OCI-LY7 (cell line): ENCODE measurements at regions not wholly inside any gene's neighbourhood (a gene's known extent, or its start where the extent isn't known, plus 50 kb on each side); places are given as distances from the start of the nearest gene placed in this dataset.

Experiments
- BruUV-seq: library from RNA; stranded (reverse); fragments of 400-500 nt; replicated peaks from 2 replicates; lab custom pipeline; 2021; lab: Mats Ljungman, UMichigan
- CTCF ChIA-PET: fragments of 300-600 bp; sonication (Branson Sonifier 250); formaldehyde crosslinking; loops from one replicate; lab custom pipeline; 2022; ENCODE audit warnings: antibody characterized with exemption; ENCODE audit not compliant: unreplicated experiment; lab: Charles Lee
- POLR2A ChIA-PET: fragments of 300-600 bp; sonication (Branson Sonifier 250); formaldehyde crosslinking; loops from one replicate; lab custom pipeline; 2022; ENCODE audit warnings: antibody characterized with exemption; lab: Charles Lee
- DNase-seq: peaks from one replicate; pipeline ENCODE4 v3.0.0-alpha.2; 2015; ENCODE audit warnings: low spot score
- H2AFZ ChIP-seq: fragments of 200-600 bp; sonication (generic), shearing (Covaris generic); 2 replicates; pipeline ENCODE4 v1.6.1; 2014; ENCODE audit warnings: mild to moderate bottlenecking, antibody characterized with exemption, low read length, moderate library complexity
- H3K27ac ChIP-seq: fragments of 200-600 bp; sonication (generic); 2 replicates; pipeline ENCODE4 v1.5.1; 2014; ENCODE audit warnings: mixed run types, low read depth, mild to moderate bottlenecking, moderate library complexity, low read length, inconsistent platforms; ENCODE audit not compliant: poor library complexity, severe bottlenecking
- H3K36me3 ChIP-seq: fragments of 200-600 bp; sonication (generic); 2 replicates; pipeline ENCODE4 v1.6.1; 2014; ENCODE audit warnings: mild to moderate bottlenecking, antibody characterized with exemption, low read length, moderate library complexity, mixed read lengths; ENCODE audit not compliant: insufficient read depth
- H3K4me1 ChIP-seq: fragments of 200-600 bp; sonication (generic); 2 replicates; pipeline ENCODE4 v1.5.1; 2014; ENCODE audit warnings: mild to moderate bottlenecking, low read length; ENCODE audit not compliant: insufficient read depth, poor library complexity, severe bottlenecking
- H3K4me2 ChIP-seq: fragments of 200-600 bp; sonication (generic); 2 replicates; pipeline ENCODE4 v1.6.1; 2014; ENCODE audit warnings: mild to moderate bottlenecking, low read length
- H3K4me3 ChIP-seq: fragments of 200-600 bp; sonication (generic); 2 replicates; pipeline ENCODE4 v1.5.1; 2014; ENCODE audit warnings: mild to moderate bottlenecking, low read depth, low read length; ENCODE audit not compliant: poor library complexity, severe bottlenecking
- H3K79me2 ChIP-seq: fragments of 200-600 bp; sonication (generic); 2 replicates; pipeline ENCODE4 v1.6.1; 2016; ENCODE audit warnings: low read depth, mild to moderate bottlenecking, low read length, moderate library complexity, mixed read lengths; ENCODE audit not compliant: insufficient read depth
- H3K9me2 ChIP-seq: fragments of 200-600 bp; sonication (generic); 2 replicates; pipeline ENCODE4 v1.6.1; 2016; ENCODE audit warnings: mild to moderate bottlenecking, low read length, mixed read lengths; ENCODE audit not compliant: insufficient read depth
- H3K9me3 ChIP-seq: fragments of 200-600 bp; sonication (generic); 2 replicates; pipeline ENCODE4 v1.6.1; 2014; ENCODE audit warnings: mild to moderate bottlenecking, mixed run types, low read length, mixed read lengths
- H4K20me1 ChIP-seq: fragments of 200-600 bp; sonication (generic); 2 replicates; pipeline ENCODE4 v1.6.1; 2014; ENCODE audit warnings: mild to moderate bottlenecking, antibody characterized with exemption, low read length, moderate library complexity, mixed read lengths; ENCODE audit not compliant: insufficient read depth
- CTCF ChIP-seq: fragments of 200-600 bp; sonication (generic); conservative IDR thresholded peaks from 2 replicates; pipeline ENCODE4 v1.5.1; 2014; ENCODE audit warnings: mild to moderate bottlenecking, antibody characterized with exemption, low read length, moderate library complexity, mixed read lengths
- EZH2phosphoT487 ChIP-seq: fragments of 200-600 bp; sonication (generic); IDR thresholded peaks from 2 replicates; pipeline ENCODE4 v1.6.1; 2018; ENCODE audit warnings: low read depth, borderline replicate concordance, mild to moderate bottlenecking, mixed run types, antibody characterized with exemption, low read length, moderate library complexity, mixed read lengths
- intact Hi-C: fragments of 100-400 bp; cut with micrococcal nuclease; formaldehyde crosslinking; loops from one replicate; pipeline ENCODE4 v1.10.0; 2022; ENCODE audit not compliant: unreplicated experiment

- BruUV-seq: no TSS peak
- intact Hi-C loops: no loop called here
- Histone ChIP-seq H3K4me3 (no peak overlapping the region), H3K4me2 (no peak overlapping the region), H3K9me2 (no peaks in the 10 kb centered on the region), H3K9me3 (no peaks in the 10 kb centered on the region), H3K36me3 (no peaks in the 10 kb centered on the region), H4K20me1 (no peaks in the 10 kb centered on the region), H3K4me1 (no peaks in the 10 kb centered on the region), H3K79me2 (no peaks in the 10 kb centered on the region), H3K27ac (no peak overlapping the region), H2AFZ (no peak overlapping the region)
- ChIA-PET POLR2A (no interaction called here), CTCF (no interaction called here)
- TF ChIP-seq CTCF (no peak), EZH2phosphoT487 (no peak)
- no peak for DNase-seq
These were observed 100.7 kb downstream of the SNRPN start for GRCh38 chr15:25055356-25056068.

- H3K4me3 ChIP-seq: no peak overlapping the region
- H3K27ac ChIP-seq: no peak overlapping the region
- no peaks in the 10 kb centered on the region for H3K36me3 ChIP-seq
- no peaks in the 10 kb centered on the region for H3K9me2 ChIP-seq
- DNase-seq: no peak
- peak; percentile 53 for TF ChIP-seq CTCF
- no peak for TF ChIP-seq EZH2phosphoT487
- no TSS peak for BruUV-seq
- H2AFZ ChIP-seq: no peak overlapping the region
- no peaks in the 10 kb centered on the region for H3K79me2 ChIP-seq
- ChIA-PET POLR2A (no interaction called here), CTCF (no interaction called here)
- H3K4me1 ChIP-seq: no peaks in the 10 kb centered on the region
- no peaks in the 10 kb centered on the region for H3K9me3 ChIP-seq
- no peak overlapping the region for H3K4me2 ChIP-seq
- no peaks in the 10 kb centered on the region for H4K20me1 ChIP-seq
- intact Hi-C loops: no loop called here
These were observed 102.0 kb downstream of the SNRPN start for GRCh38 chr15:25056484-25057425.

GRCh38 chr15:25057574-25057973 lies 102.8 kb downstream of the SNRPN start:
- no peaks in the 10 kb centered on the region for H3K9me2 ChIP-seq
- intact Hi-C loops: no loop called here

More at GRCh38 chr15:25057574-25057973, 102.8 kb downstream of the SNRPN start:
- CTCF ChIA-PET: no interaction called here
- no peak overlapping the region for H3K4me3 ChIP-seq
- H3K4me2 ChIP-seq: no peak overlapping the region
- POLR2A ChIA-PET: no interaction called here
- no peak overlapping the region for H2AFZ ChIP-seq
- H3K9me3 ChIP-seq: no peaks in the 10 kb centered on the region
- no peaks in the 10 kb centered on the region for H3K4me1 ChIP-seq
- no peak overlapping the region for H3K27ac ChIP-seq
- H3K36me3 ChIP-seq: no peaks in the 10 kb centered on the region
- no peaks in the 10 kb centered on the region for H4K20me1 ChIP-seq
- no peak for TF ChIP-seq EZH2phosphoT487
- TF ChIP-seq CTCF: no peak
- DNase-seq: no peak
- no peaks in the 10 kb centered on the region for H3K79me2 ChIP-seq
- no TSS peak for BruUV-seq
